ENCODE measurements at regions not wholly inside any gene's neighbourhood (a gene's known extent, or its start where the extent isn't known, plus 50 kb on each side); places are given as distances from the start of the nearest gene placed in this dataset.
"Not testable (repeated sequence)": the region's sequence is repeated elsewhere in the genome, so short reads cannot be mapped to it uniquely, and the experiment has no call there.

DNA sequence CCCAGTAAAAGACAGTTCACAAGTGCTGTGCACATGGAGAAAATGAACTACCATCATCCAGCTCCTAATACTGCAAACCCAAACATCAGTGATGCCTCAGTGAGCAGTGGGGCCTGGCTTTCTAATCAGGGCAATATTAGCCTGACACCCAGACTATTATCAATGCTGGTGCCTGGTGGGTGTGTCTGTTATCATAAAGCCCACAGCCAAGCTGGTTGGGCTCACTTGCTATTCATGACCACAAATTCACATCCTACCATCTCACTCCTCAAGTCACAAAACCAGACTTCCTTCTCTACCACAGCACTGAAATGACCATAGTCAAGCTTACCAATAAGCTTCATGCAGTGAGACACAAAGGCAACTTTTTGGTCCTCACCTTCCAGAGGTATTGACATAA, 180.8 kb upstream of the PLN start:
- DNase-seq (ENCODE audit: low spot score): no peak

DNA sequence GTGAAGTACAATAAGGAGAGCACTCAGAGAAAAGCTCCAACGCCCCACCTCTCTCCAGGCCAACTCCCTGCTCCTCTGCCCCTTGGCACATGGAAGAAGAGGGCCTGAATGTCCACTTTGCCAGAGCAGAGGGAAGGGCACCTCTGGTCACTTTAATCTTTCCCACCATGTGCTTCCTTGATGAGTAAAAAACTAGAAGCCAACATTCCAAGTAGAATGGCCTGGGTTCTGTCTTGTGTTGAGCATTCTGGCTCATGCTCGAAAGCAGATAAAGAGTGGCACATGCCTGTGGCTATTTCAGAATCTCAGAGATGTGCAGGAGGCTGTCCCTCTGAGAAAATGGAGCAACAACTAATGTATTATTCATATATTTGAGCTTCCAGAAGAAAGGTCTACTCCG, 177.4 kb upstream of the PLN start:
- DNase-seq (ENCODE audit: low spot score): no peak

DNA sequence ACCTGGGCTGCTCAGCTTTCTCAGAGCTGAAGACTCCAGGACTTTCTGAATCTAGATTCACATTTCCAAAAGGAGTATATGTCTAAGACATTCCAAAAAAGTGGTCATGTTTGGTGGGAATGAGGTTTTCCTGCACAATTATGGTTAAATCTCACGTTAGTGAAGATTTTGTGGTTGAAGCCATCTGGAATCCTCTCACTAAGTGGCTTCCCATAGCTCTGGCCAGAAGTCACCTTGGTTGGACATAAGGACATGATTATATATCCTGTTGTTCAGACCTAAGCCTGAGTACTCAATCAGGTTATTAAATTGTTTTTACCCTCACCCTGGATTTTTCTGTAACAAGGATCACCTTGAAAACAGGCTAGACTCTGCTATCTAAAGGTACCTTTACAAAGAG, 176.1 kb upstream of the PLN start:
- DNase-seq (ENCODE audit: low spot score): no peak

DNA sequence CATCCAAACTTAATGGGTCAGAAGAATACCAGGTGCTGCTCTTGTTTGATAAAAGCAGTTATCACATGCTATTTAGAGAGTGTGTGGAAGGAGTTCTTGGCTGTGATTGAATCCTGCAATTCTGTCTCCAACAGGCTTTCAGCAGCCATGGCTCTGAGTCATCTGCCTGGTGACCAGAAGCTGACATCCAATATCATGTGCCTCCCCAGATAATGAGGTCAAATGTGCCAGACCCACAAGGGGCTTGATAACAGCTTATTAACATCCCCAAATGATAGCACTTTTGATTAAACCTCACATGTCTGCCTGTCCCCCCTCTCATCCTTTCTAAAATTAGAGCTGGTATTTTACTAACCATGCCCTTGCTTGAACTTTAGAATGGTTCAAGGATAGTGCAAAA, 175.7 kb upstream of the PLN start:
- peak; percentile 48 for DNase-seq (ENCODE audit: low spot score)

DNA sequence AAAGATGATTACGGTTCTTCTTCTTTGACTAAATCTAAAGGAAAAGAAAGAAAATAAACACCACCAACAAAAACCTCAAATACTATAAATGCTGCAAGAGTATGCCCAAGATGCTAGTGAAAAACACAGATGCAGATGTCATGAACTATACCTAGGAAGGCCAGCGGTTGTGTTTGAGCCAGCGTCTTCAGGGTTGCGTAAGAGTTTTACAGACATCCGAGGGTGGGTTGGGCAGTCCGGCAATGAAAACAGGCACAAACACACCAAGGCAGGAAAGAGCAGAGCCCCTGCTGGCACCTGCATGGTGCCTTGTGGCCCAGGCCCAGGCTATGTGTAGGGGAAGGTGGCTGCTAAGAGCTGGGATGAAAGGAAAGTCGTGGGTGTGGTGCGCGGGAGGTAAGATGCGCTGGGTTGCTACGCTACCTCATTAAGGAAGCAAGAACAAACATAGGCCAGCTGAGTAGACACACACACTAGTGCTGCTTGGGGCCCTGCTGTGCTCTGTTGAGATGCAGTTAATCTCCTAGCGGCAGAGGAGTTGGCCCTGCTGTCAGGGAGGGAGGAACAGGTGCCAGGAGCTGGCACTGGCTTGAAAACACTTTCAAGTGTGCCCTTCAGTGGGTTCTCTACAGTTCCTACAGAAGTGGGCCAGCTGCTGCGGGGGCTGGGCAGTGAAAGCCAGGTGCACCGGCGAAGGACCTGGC, 170.2 kb upstream of the PLN start:
- DNase-seq (ENCODE audit: low spot score): no peak

DNA sequence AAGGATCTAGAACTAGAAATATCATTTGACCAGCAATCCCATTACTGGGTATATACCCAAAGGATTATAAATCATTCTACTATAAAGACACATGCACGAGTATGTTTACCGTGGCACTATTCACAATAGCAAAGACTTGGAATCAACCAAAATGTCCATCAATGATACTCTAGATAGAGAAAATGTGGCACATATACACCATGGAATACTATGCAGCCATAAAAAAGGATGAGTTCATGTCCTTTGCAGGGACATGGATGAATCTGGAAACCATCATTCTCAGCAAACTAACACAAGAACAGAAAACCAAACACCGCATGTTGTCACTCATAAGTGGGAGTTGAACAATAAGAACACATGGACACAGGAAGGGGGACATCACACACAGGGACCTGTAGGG, 167.5 kb upstream of the PLN start:
- not testable (repeated sequence) for DNase-seq (ENCODE audit: low spot score)

DNA sequence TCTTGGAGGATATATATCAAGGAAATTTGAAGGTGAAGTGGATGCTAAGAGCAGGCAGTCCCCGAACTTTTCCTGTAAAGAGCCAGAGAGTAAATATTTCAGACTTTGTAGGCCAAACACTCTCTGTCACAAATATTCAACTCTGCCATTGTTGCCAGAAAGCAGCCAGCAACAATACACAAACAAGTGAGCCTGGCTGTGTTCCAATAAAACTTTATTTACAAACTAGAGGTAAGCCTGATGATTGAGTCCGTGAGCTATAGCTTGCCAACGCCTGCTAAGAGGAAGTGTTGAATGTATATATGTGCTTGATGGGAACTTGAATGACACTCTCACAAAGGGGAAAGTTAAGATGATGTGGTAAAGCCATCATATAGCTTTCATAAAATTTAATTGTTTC, 166.0 kb upstream of the PLN start:
- no peak for DNase-seq (ENCODE audit: low spot score)

DNA sequence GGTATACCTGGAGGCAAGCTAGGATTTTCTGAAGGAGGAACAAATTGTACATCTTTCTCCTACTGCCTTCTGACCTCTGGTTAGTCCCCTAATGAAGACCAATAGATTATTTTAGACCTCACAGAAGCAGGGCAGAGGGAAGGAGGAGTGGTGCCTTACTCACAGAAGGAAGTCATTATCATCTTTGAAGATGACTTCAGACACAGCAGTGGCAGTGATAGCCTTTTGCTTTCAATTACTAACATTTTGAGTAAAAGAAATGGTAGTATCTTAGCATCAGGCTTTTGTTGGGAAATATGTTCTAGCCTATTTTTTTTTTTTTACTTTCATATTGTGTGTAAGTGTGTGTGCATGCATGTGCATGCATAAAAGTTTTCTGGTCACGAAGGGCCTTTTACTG, 164.2 kb upstream of the PLN start:
- DNase-seq (ENCODE audit: low spot score): no peak

DNA sequence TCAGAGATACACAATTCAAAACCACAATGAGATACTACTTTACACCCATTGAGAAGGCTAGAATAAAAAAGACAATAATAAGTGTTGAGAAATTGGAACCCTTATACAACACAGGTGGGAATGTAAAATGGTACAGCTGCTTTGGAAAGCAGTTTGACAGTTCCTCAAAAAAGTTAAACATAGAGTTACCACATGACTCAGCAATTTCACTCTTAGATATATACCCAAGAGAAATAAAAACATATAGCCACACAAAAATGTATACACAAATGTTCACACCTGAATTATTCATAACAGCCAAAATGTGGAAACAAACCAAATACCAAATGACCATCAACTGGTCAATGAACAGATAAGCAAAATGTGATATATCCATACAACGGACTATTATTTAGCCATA, 161.1 kb upstream of the PLN start:
- no peak for DNase-seq (ENCODE audit: low spot score)

DNA sequence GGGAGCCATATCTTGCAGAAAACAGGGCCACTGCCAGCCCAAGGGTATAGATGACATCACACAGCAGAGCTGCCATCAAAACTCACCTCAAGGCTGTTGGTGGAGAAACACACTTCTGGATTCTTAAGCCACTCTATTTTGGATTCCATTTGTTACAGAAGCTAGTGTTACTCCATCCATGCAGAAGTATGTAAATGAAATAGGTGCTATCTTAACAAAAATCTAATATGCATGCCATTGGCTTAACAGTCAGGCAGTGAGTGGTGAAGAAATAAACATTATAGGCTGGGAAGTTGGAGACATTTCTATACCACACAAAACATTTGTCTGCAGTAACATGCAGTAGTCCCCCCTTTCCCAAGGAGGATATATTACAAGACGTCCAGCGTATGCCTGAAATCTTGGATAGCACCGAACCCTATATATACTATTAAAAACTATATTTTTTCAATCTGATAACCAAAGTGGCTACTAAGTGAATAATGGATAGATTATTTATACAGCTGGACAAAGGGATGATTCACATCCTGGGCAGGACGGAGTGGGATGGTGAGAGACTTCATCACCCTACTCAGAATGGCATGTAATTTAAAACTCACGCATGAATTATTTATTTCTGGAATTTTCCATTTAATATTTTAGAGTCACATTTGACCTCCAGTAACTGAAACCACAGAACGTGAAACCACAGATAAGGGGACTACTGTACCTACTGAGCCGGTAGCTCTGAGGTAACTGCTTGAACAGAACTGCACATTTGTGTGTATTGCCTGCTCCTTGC, 160.0 kb upstream of the PLN start:
- peak; percentile 89 for DNase-seq (ENCODE audit: low spot score)

DNA sequence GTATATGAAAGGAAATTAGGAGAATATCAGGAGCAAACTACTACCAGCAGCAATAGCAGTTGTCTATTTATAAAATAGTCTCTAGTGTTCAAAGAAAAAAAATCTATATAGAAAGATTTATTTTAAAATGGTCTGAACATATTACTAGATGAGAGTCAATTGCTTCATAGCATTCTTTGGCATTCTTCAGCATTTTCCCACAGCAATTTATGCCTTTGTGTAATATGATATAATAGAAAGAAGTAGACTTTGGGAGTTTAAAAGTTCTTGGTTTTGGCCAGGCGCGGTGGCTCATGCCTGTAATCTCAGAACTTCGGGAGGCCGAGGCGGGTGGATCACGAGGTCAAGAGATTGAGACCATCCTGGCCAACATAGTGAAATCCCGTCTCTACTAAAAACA, 157.0 kb upstream of the PLN start:
- no peak for DNase-seq (ENCODE audit: low spot score)

DNA sequence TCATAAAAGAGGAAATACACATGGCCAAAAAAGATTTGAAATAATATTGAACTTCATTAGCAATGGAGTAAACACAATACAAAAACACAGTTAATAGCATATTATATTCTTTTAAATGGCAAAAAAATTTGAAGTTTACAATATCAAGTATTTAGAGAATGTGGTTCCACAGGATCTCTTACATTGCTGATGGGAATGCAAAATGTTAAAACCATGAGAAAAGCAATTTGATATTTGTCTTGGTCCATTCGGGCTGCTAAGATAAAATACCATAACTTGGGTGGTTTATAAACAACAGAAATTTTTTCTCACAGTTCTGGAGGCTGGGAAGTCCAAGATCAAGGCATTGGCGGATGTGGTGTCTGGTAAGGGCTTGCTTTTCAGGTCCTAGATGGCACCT, 154.0 kb upstream of the PLN start:
- DNase-seq (ENCODE audit: low spot score): no peak

DNA sequence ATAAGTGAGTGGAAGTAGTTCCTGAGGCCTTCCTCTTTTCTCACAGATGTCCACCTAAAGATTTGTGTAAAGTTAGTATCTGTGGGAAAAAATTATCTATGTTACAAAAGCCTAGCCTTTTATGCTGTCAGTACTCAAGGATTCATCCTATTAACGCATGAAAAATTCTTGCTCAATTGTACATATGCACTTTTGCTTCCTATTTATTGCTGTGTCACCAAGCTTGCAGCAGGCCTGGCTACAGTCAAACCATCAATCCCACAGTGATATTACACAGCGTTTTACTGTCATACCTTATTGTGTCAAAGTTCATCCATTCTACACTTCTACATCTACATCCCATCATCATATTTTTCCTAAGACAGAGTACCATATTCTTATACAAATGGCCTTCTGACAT, 151.1 kb upstream of the PLN start:
- no peak for DNase-seq (ENCODE audit: low spot score)

DNA sequence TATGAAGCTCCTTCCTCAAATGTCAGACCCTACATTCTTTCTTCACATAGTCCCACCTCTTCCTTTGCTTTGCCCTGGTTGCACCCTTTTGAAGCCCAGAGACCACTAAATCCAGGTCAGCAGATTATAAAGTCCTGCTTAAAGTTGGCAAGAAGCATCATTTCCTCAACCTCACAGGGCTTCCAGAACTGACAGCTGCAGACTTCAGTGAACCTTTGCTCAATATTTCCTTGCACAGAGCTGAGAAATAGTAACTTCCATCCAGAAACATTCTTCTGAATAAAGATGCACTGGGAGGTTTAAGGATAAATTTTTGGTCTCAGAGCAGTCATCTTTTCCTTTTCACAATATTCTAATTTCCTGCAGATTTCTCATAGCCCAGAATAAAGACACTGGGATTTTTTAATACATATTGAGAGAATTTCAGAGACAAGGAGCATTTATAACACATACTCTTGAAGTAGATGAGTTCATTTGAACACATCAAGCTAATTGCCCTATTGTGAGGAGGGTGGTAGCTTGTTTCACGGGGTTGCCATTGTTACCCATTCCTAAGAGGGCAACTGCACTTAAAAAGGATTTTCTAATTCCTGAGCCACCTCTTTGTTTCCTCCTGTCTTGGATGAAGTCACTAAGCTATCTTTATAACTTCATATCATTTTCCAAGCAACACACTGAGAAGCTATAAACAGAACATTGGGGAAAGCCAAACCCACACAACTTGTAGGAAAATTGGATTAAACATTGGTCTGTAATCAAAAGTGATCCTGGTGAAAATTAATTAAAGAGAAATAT, 150.2 kb upstream of the PLN start:
- DNase-seq (ENCODE audit: low spot score): no peak

DNA sequence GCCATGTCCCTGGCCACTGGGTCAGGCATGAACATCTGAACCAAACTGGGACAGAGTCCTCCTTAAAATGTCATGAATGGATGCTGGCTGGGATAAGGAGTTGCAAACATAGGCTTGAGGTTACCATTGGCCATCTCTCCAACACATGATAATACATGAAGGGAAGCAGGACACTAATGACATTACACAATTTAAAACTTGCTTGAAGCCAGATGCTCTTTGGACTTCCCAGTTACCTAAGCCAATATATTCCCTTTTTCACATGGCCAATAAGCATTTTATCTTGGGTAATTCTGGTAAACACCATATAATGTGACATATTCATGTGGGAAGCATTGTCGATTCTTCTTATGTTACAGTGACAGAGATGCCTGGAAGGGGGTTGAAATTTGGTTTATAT, 148.0 kb upstream of the PLN start:
- no peak for DNase-seq (ENCODE audit: low spot score)

DNA sequence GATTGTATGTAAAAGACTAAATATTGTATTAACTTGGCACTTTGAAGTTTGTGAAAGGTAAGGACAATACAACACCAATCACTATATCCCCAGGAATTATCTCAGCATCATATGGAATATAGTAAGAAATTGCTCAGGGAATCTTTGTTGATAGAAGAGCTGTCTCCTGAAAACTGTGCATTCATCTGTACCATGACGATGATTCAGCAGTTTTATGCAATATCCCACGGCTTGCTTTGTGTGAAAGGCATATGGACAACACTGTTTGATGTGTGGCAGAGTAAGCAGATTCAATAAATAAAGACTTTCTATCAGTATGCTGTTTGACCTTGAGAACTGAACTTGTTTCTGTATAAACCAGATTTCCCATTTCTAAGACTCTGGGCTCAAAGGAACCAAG, 147.5 kb upstream of the PLN start:
- no peak for DNase-seq (ENCODE audit: low spot score)

DNA sequence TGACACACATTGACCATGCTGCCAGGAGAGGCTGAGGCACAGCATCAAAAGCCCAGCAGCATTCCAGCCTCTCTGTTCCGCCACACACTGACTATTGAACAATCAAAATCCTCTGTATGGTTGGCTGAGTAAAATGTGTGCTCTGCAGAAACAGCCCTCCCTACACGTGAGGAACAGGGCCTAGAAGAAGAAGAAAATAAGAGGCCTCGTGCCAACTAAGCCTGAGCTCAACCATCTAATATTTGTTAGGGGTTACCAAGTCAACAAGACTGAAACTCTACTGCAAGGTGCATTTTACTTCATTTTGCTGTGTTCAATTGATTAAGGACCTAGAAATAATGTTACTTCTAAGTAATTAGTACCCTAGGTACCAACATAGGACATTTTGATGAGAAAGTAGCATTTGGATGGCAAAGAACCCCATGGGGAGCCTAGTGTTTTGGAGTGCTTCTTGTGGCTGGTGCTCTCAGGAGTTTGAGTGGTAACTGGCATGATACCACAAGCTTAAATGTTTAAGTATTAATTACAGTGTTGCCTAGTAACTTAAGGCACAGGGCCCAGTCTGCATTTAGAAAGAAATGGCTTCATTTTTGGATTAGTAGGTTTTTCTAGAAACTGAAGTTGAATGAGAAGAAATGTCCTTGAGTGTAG, 146.6 kb upstream of the PLN start:
- no peak for DNase-seq (ENCODE audit: low spot score)

DNA sequence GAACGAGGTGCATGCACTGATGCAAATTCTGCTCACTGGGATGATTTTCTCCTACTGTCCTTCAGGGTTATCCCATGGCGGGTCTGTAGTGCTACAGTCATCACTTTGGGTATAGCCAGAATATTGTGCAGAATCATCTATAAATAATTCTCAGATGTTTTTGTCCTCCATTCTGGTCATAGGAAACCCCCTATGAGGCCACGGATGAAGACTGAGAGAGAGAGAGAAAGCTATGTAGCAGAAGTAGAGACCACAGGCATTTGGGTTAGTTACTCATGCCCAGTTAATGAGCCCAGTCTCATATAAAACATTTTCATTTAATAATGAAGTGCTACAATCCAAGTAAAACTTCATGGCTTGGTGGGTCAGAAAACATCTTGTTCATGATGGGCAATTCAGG, 145.1 kb upstream of the PLN start:
- DNase-seq (ENCODE audit: low spot score): no peak

DNA sequence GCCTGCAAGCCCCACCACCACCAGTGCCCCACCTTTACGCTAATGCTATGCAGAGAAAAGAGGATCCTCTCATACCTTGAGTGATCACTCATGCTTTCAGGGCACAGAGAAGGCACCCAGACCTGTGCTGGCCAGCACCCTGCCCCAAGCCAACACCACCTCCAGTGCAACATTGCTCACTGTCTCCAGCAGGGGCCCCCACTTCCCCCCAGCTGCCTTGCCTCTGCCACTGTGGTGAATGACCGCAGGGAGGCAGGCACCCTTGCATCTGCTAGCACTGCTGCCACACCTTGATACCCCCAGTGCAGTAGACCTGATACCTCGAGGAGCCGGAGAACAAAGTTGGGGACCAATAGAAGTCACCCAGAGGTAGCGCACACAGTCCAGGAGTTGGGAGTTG, 139.2 kb upstream of the PLN start:
- no peak for DNase-seq (ENCODE audit: low spot score)

DNA sequence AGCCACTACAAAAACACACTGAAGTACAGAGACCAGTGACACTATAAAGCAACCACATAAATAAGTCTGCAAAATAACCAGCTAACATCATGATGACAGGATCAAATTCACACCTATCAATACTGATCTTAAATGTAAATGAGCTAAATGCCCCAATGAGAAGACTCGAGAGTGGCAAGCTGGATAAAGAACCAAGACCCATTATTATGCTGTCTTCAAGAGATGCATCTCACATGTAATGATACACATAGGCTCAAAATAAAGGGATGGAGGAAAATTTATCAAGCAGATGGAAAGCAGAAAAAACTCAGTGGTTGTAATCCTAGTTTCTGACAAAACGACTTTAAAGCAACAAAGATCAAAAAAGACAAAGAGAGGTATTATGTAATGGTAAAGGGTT, 138.1 kb upstream of the PLN start:
- DNase-seq (ENCODE audit: low spot score): no peak

All from A172 (cell line).